ENCODE measurements at regions not wholly inside any gene's neighbourhood (a gene's known extent, or its start where the extent isn't known, plus 50 kb on each side); places are given as distances from the start of the nearest gene placed in this dataset.

- Mint-ChIP-seq H3K27me3 (ENCODE audit: low read depth) (no peaks in the 10 kb centered on the region), H3K36me3 (no peaks in the 10 kb centered on the region), H3K27ac (no peak overlapping the region), H3K9me3 (no peaks in the 10 kb centered on the region), H3K4me1 (peaks cover 2% of the 10 kb centered on the region; the same call in 1 of the 2 replicates), H3K4me3 (no peak overlapping the region)
- POLR2A ChIA-PET: no interaction called here
- CTCF ChIA-PET: no interaction called here
- TF ChIP-seq CDX4 (CRISPR knock-in tag; IDR thresholded peaks at IDR 0.05; ENCODE audit: borderline replicate concordance): no peak
- no peak for TF ChIP-seq ZNF138 (CRISPR knock-in tag; conservative IDR thresholded peaks at IDR 0.05)
- no peak for TF ChIP-seq TEAD4 (CRISPR knock-in tag; IDR thresholded peaks at IDR 0.05)
- TF ChIP-seq ZNF532 (CRISPR knock-in tag; IDR thresholded peaks at IDR 0.05; ENCODE audit: borderline replicate concordance): no peak
- no peak for TF ChIP-seq IRF1 (CRISPR knock-in tag; IDR thresholded peaks at IDR 0.05)
- TF ChIP-seq ZNF396 (CRISPR knock-in tag; IDR thresholded peaks at IDR 0.05; ENCODE audit: borderline replicate concordance): no peak
- ATAC-seq: no peak
- no peak for DNase-seq (ENCODE audit: low spot score)
Measured at GRCh38 chr5:163756170-163756569, 250.8 kb downstream of the MAT2B start.

- CTCF ChIA-PET: no interaction called here
- DNase-seq (ENCODE audit: low spot score) (no peak), ATAC-seq (no peak)
- Mint-ChIP-seq H3K27me3 (ENCODE audit: low read depth) (no peaks in the 10 kb centered on the region), H3K4me3 (no peak overlapping the region), H3K4me1 (peaks cover 2% of the 10 kb centered on the region; the same call in 1 of the 2 replicates), H3K36me3 (no peaks in the 10 kb centered on the region), H3K27ac (no peak overlapping the region), H3K9me3 (no peaks in the 10 kb centered on the region)
- POLR2A ChIA-PET: no interaction called here
- TF ChIP-seq IRF2 (CRISPR knock-in tag; IDR thresholded peaks at IDR 0.05; ENCODE audit: borderline replicate concordance, low read depth): no peak
- no peak for TF ChIP-seq PREB (CRISPR knock-in tag; IDR thresholded peaks at IDR 0.05; ENCODE audit: borderline replicate concordance)
- no peak for TF ChIP-seq SP1 (CRISPR knock-in tag; conservative IDR thresholded peaks at IDR 0.05)
- TF ChIP-seq ZNF138 (CRISPR knock-in tag; conservative IDR thresholded peaks at IDR 0.05): no peak
- no peak for TF ChIP-seq SMAD3 (CRISPR knock-in tag; IDR thresholded peaks at IDR 0.05; ENCODE audit: borderline replicate concordance)
- TF ChIP-seq JUN (CRISPR knock-in tag; IDR thresholded peaks at IDR 0.05): no peak
- no peak for TF ChIP-seq ZNF263 (CRISPR knock-in tag; IDR thresholded peaks at IDR 0.05; ENCODE audit: low read depth)
- TF ChIP-seq USF1 (CRISPR knock-in tag; IDR thresholded peaks at IDR 0.05): no peak
- no peak for TF ChIP-seq ZNF512 (CRISPR knock-in tag; IDR thresholded peaks at IDR 0.05; ENCODE audit: borderline replicate concordance)
- no peak for TF ChIP-seq ZNF532 (CRISPR knock-in tag; IDR thresholded peaks at IDR 0.05; ENCODE audit: borderline replicate concordance)
- no peak for TF ChIP-seq ATF1 (CRISPR knock-in tag; IDR thresholded peaks at IDR 0.05)
- no peak for TF ChIP-seq IRF1 (CRISPR knock-in tag; IDR thresholded peaks at IDR 0.05)
- no peak for TF ChIP-seq FOXP1 (CRISPR knock-in tag; IDR thresholded peaks at IDR 0.05; ENCODE audit: borderline replicate concordance)
- no peak for TF ChIP-seq RORB (CRISPR knock-in tag; IDR thresholded peaks at IDR 0.05)
- no peak for TF ChIP-seq E2F1 (CRISPR knock-in tag; IDR thresholded peaks at IDR 0.05)
- no peak for TF ChIP-seq NFE2L1 (CRISPR knock-in tag; IDR thresholded peaks at IDR 0.05)
Measured at GRCh38 chr5:163757344-163757743, 251.9 kb downstream of the MAT2B start.
